Activated CD8-positive, alpha-beta memory T cell treated with anti-CD3 and anti-CD28 coated beads for 4 hours (primary cell): ENCODE measurements at regions not wholly inside any gene's neighbourhood (a gene's known extent, or its start where the extent isn't known, plus 50 kb on each side); places are given as distances from the start of the nearest gene placed in this dataset.

Source experiments
- DNase-seq, 2 donors: peaks; one replicate each; pipeline ENCODE4 v3.0.0-alpha.2; 2020; ENCODE audit warnings: low read depth in 2 of 2

DNA sequence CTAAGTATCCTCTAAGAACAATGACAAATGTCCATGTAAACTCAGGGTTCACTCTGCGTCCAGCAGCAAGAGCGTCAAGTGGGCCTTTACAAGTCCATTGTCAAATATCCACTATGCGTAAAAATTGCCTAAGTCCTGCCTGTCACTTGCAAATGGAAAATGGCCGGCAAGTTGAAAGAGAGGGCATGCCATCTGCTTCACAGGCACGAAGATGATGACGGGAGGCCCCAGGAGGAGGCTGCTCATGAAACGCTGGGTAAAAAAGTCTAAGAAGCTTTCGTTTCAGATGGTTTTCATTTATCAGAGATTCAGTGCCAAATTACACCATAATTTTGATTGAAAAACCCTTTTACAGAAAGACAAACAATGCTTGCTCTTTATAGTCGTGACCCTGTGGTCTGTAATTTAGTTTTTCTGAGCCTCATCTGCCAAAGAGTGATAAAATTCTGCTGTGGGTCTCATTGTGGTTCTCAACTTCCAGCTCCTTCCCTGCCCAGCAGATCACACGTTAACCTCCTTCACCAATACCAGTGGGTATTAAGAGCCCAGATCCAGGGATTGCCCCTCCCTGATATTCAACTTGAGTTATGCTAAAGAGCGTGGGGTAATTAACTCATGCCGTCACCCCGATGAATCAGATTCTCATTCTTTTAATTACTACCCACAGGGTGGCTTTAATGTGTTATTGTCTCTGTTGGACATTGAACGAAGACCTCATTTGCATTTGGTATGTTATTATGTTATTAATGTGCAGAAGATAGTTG lies 160.2 kb upstream of the ALKAL2 start:
- DNase-seq: no peak

DNA sequence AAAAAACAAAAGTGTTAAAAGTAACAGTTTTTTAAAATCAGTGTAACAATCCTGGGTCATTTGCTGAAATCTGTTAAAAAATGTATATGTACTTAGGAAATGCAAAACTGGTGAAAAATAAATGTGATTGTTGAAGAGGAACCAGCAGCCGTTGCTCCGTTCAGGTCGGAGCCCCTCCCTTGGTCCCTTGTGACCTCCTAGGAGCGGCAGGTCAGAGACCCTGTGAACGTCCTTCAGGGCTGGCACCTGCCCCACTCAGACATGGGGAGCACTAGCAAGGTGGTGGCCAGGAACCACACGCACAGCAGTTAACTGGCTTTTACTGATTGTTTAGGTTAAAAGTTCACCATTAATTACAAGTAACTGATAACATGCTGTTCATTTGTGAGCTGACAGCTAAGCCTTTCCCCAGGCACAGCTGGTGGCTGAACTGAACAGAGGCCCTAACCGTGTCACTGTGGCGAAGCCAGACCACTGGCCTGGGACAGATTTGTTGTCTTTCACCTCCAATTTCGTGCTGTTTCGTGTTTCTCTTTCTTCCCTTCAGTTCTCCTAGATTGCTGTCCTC lies 159.2 kb upstream of the ALKAL2 start:
- no peak for DNase-seq

DNA sequence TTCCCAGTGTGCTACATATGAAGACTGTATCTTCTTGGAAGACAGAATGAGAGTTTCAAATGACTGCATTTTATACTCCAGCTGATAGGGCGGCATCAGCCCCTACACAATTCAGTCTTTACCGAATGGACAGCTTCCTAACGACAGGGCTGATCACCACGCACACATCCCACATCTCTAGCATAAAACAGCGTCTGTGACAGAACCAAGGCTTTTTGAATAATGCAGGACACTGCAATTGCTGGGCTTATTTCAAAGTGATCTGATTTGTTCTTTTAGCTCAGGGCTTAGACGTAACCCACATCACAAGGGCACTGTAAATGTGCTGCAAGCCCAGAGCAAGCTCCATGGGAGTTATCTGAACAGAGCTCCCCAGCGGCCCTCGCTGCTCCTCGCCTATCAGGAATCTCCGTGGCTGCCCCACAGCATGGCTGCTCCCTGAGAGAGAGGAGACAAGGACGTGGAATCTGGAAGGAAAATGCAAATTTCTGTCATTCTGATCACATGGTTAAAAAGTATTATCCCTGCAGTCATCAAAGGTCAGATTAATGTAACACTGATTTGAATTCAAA lies 158.5 kb upstream of the ALKAL2 start:
- no peak for DNase-seq

DNA sequence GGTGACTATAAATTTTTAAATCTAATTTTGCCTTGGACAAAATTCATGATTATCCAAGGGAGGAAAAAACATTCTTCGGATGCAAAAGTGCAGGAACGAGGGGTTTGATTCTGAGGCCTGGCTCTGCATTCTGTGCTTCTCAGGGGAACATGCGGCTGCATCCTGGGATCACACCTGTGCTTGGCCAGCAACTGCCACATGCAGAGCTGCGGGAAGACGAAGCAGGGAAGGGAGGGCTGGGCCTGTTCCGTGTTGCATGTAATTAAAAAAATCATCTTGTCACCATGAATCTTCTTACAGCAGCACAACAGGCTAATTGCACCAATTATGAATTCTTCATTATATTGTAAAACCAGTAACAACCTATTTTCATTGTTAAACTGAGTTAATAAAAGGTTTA lies 158.0 kb upstream of the ALKAL2 start:
- no peak for DNase-seq

DNA sequence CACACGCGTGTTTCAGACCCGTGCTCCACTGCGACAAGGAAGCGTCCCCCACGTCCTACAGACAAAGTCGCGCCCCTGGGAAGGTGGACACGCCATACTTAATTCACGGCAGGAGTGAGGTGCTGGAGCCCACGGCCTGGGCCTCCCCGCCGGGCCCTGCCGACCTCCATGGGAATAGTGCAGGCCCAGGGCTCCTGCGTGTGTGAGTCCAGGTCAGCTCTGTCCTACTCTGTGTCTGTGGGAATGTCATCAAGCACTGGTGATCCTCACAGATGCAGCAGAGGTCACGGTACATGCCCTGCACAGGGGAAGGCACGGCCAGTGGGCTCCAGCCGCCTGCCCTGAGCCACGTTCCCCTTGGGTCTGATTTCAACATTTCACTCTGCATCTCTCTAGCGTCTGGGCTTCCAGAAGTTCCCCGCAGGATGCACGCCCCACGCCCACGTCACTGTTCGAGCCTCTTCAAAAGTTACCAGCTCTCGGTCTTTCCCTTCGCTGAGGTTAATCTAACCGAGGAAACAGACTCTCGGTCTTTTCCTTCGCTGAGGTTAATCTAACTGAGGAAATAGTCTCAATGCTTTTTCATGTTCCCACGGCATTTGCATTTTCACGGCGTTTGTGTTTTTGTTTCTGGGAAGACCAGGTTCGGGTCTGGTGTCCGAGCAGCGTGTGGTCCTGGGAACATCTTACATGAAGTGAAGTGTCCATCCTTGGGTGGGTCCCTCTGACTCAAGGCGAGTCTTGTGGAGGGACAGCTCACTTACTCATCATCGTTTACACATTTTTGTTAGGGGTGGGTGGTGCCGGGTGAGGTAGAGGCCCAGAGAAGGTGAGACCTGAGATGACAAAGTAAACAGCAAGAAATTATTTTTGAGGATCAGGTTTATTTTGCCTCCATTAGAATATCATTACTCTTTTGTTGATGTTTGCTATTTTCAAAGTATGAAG lies 157.3 kb upstream of the ALKAL2 start:
- no peak for DNase-seq

DNA sequence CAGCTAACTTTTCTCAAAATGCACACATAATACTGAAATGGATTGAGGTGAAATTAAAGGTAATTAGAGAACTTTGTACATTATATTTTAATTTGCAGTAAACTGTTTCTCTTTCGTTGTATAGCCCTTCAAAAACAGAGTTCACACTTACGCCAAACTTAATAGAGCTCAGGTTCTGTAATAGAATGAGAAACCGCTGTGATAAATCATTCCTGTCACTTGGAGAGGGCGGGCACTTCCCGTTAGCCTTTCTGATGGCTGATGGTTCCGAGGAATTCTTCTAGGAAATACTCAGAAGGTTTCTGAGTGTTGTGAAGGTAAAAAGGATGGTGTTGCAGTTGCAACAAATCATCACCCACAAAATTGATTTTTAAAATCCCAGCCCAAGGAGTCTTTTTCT lies 155.8 kb upstream of the ALKAL2 start:
- DNase-seq: no peak

DNA sequence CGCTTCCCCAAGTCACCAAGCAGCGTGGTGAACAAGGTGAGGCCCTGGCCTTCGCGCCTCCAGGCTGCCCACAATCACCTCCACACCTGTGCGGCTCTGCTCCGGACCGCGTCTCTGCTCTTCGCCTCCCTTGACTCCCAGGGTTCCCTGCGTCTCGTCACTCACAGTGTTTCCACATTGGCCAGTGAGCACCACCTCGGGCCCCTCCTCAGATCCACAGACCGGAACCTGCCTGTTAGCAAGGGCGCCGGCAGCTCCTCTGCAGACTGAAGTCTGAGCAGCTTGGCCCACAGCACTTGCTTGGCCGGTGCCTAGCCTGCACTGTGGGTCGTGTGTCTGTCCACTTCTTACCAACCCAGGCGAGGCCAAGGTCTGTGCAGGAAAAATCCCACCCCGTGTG lies 155.3 kb upstream of the ALKAL2 start:
- DNase-seq: no peak

DNA sequence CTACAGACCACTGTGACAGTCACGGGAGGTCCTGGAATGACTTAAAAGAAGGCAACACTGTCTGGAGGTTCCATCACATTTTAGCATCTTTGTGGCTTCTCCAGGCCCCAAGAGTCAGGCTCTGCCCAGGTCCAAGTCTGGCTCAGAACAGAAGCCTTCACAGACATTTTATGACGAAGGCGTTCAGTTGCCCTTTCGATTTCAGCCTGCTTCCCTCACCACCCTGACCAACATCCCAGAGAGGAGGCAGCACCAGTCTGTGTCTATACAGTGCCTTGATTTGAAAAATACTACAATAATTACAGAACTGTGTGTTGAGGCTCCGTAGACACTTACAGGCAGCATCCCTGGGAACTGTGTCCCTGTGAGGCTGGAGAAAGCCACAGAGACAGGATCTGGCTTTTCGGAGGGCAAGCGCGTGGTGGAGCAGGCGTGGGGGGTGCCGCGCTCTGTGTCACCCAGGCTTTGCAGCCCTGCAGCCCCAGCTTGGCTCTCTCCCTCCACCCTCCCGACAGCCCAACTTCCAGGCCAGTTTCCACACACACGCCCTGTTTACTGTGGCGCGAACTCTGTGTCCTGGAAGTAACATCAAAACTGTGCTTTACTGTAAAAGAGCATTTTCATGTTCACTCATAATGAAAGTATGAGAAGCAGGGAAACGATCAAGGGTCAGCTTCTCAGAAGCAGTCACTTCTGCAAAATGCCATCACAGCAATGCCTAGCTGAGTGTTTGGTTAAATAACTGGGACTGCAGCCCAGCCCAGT lies 153.5 kb upstream of the ALKAL2 start:
- no peak for DNase-seq

DNA sequence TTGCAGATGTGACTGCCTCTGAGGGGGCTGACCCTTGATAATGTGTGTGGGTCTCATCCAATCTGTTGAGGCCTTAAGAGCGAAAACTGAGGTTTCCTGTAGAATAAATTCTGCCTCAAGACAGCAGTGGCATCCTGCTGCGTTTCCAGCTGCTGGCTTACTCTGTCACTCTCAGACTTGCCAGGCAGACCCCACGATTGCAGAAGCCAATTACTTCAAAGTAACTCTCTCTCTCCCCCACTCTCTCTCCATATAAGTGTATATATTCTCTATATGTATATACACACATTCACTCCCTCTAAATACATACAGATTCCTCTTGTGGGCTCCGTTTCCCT lies 152.5 kb upstream of the ALKAL2 start:
- no peak for DNase-seq

DNA sequence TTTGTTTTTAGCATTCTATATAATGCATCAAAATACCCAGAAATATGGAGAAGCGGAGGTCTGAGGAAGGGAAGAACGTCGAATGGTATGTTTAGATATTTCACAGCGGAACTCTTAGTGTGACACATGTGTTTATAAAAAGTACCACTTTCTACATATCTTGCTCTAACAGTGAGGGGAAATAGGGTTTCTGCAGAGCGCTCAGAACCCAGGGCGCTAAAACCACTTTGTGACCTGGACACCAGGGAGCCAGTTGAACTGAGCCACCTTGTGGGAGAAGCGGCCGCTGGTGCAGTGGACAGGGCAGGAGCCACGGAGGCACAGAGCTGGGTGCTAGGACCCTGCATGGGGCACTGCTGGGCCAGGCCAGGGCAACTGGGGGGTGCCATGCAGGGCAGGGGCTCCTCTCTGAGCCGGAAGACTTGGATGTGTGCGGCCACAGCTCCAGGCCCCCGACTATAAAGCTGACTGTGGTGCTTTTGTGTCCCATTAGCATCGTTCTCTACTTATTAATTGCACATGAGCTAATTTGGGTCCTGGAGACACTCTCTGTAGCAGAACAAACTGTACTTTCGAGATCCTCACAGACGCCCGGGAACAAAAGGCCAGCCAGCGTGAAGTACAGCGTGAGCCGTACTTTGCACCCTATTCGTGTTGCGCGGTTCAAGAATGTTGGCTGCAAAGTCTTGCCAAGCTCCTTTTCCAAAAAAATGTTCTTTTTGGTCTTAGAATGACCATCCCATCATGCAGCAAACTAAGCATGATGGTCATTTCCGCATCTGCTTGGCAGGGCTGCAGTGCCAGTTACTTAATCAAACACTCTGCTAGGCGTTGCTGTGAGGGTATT lies 151.9 kb upstream of the ALKAL2 start:
- DNase-seq: no peak

DNA sequence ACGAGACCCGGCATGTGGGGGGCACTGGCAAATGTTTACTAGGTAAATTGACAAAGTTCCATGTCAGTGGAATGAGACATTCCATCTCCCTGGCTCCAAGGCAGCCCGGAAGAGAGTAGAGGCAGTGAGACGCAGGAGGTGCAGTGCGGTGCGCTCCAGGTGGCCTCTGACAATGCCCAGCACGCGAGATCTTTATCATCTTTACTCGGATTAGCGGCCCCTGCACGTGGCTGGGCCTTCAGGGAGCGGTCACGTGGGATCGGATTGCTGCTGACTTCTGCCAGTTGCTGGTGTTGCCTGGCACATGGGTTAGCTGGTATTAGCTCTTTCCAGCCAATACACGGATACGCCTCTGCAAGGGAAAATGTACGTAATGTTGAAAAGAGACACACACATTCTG lies 151.2 kb upstream of the ALKAL2 start:
- DNase-seq: no peak

DNA sequence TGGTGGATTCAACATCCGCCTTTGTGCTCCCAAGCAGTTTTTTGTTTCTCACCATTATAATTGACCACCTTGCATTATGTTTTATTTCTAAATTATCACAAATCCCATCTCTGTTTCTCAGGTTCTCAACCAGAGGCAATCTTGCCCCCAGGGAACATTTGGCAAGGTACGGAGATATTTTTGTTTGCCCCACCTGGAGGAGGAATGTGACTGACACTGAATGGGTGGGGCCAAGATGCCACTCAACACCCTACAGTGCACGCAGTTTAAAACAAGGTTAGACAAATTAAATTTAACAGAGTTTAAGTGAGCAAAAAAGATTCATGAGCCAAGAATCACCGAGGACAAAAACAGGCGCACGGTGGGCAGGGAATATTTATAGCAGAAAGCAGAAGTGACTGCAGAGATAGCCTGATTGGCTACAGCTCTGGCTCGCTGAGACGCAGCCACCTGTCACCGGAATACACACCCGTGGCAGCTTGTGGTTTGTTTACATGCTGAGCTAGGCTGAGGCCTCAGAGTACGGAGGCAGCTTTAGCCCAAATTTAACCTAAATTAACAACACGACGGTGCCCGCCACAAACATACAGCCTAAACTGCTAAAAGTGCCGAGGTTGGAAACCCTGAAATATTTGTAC lies 150.0 kb upstream of the ALKAL2 start:
- peak; percentile 24 to 42 for DNase-seq

DNA sequence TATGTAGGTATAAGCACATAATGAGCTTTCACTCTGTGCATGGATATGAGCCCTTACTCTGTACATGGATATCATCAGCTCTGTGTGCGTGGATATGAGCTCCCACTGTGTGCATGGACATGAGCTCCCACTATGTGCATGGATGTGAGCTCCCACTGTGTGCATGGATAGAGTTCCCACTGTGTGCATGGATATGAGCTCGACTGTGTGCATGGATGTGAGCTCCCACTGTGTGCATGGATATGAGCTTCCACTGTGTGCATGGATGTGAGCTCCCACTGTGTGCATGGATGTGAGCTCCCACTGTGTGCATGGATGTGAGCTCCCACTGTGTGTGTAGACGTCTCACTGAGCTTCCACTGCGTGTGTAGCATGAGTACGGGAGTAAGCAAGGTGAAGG lies 149.3 kb upstream of the ALKAL2 start:
- no peak for DNase-seq

DNA sequence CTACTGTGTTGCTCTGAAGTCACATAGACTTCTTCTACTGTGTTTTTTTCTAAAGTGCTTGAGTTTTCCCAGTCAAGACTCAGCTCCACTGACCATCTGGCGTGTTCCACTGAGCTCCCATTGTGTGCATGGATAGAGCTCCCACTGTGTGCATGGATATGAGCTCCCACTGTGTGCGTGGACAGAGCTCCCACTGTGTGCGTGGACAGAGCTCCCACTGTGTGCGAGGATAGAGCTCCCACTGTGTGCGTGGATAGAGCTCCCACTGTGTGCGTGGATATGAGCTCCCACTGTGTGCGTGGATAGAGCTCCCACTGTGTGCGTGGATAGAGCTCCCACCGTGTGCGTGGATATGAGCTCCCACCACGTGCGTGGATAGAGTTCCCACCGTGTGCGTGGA lies 148.3 kb upstream of the ALKAL2 start:
- DNase-seq: no peak

DNA sequence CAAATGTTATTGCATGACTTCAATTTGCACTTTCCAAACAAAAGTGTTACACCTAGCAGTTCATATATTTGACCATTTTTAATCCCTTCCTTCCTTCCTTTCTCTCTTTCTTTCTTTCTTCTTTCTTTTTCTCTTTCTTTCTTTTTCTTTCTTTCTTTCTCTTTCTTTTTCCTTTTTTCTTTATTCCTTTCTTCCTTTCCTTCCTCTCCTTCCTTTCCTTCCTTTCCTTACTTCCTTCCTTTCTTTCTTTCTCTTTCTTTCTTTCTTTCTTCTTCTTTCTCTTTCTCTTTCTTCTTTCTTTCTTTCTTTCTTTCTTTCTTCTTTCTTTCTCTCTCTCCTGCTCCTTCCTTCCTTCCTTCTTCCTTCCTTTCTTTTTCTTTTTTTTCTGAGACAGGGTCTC lies 146.7 kb upstream of the ALKAL2 start:
- no peak for DNase-seq

DNA sequence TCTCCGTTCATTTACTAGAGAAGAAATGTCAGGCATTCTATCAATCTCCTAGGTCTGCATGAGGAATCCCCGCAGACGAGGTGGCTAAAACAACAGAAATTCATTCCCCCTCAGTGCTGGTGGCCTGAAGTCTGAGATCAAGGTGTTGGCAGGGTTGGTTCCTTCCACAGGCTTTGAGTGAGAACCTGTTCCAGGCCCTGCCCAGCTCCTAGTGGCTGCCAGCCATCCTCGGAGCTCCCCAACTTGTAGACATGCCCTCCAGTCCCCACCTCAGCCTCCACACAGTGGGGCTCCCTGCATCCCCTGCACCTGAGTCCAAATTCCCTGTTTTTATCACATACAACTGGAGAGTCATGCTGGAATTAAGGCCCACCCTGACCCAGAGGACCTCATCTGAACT lies 145.3 kb upstream of the ALKAL2 start:
- no peak for DNase-seq

DNA sequence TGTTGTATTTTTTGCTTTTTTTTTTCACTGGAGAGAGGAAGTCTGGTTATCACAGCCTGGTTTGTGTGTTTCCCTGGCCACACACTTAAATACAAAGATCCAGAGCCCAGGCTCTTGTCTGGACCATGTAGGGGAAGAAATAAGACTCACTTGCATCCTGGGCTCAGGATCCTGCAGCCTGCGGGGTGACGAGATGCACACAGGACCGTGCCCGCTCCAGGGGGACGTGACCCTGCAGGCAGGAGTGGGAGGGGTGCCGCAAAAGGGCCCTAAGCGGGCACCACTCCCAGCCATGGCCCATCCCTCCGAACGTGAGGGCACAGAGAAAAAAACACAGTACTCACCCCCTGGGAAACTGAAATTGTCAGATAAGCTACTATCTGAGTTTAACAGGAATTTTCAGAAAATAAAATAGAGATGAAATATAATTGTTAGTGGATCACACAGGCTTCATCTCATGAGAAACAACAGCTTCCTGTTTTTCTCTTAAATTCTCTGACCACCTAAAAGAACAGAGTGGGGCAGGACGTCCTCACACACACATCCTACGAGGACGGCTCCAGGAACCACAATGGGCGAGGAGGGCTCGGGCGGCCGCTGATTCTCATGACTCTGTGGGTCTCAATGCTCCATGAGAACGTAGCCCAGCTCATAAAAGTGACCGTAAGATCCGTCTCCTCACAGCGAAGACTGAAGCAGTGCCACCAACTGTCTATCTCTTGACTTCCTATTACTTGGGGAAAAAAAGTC lies 142.6 kb upstream of the ALKAL2 start:
- no peak for DNase-seq

DNA sequence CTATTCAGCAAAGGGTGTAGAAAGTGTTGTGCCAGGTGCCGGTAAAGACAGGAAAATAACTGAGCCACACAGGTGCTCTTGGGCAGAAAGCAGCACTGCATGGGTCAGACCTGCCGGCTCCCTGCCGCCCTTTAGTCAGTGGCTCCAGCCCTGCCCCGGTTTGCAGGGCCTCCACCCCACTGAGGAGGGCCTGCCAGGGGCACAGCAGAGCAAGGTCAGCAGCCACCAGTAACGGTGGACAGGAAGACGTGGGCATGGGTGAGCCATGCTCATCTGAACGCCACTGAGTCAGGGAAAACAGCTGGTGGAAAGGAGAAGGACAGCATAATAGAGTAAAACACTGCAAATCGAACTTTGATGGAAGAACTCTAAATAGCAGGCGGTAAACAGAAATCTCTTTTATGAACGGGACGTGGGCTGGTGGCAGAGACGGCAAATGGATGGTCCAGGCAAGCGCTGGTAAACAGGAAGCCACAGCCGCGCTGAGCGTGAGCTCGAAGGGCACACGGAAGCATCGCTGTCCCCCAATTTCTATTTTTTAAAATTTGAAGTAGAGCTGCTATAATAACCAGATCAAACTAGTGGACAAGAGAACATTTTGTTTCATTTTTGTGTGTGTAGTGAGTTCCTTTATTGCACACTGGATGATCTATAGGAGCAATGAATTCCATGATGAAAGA lies 141.8 kb upstream of the ALKAL2 start:
- DNase-seq: no peak

DNA sequence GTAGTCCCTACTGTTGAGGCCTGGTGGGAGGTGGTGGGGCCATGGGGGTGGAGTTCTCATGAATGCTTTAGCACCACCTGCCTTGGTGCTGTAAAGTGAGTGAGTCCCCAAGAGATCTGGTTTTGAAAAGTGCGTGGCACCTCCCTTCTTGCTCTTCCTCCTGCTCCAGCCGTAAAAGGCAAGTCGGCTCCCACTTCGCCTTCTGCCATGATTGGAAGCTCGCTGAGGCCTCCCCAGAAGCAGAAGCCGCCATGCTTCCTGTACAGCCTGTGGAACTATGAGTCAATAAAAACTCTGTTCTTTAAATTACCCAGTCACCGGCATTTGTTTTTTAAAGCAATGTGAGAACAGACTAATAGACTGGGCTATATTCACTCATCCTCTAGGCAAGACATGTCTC lies 141.3 kb upstream of the ALKAL2 start:
- no peak for DNase-seq
